Ramos (cell line): ENCODE measurements at regions not wholly inside any gene's neighbourhood (a gene's known extent, or its start where the extent isn't known, plus 50 kb on each side); places are given as distances from the start of the nearest gene placed in this dataset.
"Not testable (repeated sequence)": the region's sequence is repeated elsewhere in the genome, so short reads cannot be mapped to it uniquely, and the experiment has no call there.

Source experiments
- in situ Hi-C: fragments of 300-500 bp; cut with MboI; formaldehyde crosslinking; loops from one replicate; pipeline ENCODE4 v1.14.3; 2022; ENCODE audit warnings: low sequenced_read_pairs; ENCODE audit not compliant: unreplicated experiment

DNA sequence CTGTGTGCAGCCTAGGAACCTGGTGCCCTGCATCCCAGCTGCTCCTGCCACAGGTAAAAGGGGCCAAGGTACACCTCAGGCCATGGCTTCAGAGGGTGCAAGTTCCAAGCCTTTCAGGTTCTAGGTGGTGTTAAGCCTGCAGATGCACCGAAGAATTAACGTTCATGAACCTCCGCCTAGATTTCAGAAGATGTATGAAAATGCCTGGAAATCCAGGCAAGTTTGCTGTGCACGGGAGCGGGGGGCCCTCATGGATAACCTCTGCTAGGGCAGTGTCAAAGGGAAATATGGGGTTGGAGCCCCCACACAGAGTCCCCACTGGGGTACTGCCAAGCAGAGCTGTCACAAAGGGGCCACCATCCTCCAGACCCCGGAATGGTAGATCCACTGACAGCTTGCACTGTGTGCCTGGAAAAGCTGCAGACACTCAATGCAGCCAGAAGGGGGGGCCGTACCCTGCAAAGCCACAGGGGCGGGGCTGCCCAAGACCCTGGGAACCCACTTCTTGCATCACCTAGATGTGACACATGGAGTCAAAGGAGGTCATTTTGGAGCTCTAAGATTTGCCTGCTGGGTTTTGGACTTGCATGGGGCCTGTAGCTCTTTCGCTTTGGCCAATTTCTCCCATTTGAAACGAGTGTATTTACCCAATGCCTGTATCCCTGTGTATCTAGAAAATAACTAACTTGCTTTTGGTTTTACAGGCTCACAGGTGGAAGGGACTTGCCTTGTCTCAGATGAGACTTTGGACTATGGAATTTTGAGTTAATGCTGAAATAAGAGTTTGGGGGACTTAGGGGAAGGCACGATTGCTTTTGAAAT is 145.2 kb upstream of the C1QTNF3 start:
- in situ Hi-C loops, result not testable (repeated sequence)

DNA sequence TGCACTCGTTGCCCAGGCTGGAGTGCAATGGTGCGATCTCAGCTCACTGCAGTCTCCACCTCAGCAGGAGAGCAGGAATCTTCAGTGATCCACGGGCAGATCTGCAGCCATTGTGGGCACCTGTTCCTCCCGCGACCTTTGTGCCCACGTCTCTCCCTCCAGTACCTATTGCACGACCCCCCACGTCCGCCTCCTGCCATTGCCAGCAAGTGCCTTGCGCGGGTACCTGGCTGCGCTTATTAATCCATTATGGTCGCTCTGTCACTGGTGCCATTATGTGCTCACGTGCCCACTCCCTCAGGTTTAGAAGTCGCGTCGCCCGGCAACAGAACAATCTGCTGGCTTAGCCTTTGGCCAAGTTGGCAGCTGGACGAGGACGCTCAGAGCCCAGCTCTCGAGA is 146.2 kb upstream of the C1QTNF3 start:
- in situ Hi-C loops, result not testable (repeated sequence)

DNA sequence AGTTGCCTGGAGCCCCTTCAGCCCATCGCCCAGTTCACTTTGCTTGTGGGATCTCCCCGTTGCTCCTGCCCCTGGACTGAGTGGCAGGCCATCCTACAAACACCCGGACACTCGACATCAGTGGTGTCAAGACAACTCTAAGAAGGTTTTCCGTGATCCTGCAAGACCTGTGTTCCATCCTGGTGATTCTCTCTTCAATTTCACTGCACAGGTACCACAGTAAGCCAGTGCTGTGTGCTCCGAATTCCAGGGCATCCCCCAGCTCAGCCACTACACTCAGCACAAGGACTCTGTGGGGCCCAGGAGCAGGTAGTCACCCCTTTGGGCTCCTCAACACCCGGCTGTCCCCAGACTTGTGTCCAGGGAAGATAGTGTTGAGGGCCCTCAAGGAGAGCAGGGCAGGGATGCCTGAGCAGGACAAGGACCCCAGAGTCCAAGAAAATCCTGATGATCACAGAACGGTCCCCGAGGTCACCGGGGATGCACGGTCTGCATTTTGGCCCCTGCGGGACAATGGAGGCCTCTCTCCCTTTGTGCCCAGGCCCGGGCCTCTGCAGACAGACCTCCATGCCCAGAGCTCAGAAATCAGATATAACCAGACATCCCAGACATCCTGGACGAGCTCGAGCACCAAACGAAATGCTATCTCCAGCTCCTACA is 146.9 kb upstream of the C1QTNF3 start:
- in situ Hi-C loops, result loop anchor here (10.0 kb wide), 1 partner anchor 275 kb away; no protein-coding TSS in a partner anchor

DNA sequence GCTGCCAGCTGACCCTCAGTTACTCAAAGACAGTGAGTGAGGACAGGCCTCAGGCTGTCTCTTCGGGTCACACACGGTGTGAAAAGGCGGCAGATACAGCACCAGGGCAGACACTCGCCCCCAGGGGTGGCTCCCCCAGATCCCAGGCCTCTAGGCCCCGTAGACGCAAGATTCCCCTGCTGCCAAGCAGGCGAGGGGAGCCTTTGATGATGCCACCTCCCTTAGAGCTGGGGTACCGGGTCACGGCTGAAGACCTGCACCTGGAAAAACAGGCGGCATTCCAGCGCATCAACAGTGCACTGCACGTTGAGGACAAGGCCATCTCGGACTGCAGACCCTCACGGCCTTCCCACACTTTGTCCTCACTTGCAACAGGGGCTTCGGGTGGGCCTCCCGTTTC is 147.5 kb upstream of the C1QTNF3 start:
- in situ Hi-C loops, result loop anchor here (10.0 kb wide), 1 partner anchor 274 kb away; no protein-coding TSS in a partner anchor

DNA sequence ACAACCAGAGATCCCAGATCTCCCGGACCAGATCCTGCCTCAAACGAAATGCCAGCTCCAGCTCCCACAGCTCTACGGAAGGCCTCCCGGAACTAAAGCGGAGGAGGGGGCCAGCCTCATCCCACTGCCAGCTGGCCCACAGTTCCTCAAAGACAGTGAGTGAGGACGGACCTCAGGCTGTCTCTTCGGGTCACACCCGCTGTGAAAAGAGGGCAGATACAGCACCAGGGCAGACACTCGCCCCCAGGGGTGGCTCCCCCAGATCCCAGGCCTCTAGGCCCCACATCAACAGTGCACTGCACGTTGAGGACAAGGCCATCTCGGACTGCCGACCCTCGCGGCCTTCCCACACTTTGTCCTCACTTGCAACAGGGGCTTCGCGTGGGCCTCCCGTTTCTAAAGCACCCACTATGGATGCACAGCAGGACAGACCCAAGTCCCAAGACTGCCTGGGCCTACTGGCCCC is 148.3 kb upstream of the C1QTNF3 start:
- in situ Hi-C loops, result loop anchor here (10.0 kb wide), 1 partner anchor 273 kb away; no protein-coding TSS in a partner anchor

DNA sequence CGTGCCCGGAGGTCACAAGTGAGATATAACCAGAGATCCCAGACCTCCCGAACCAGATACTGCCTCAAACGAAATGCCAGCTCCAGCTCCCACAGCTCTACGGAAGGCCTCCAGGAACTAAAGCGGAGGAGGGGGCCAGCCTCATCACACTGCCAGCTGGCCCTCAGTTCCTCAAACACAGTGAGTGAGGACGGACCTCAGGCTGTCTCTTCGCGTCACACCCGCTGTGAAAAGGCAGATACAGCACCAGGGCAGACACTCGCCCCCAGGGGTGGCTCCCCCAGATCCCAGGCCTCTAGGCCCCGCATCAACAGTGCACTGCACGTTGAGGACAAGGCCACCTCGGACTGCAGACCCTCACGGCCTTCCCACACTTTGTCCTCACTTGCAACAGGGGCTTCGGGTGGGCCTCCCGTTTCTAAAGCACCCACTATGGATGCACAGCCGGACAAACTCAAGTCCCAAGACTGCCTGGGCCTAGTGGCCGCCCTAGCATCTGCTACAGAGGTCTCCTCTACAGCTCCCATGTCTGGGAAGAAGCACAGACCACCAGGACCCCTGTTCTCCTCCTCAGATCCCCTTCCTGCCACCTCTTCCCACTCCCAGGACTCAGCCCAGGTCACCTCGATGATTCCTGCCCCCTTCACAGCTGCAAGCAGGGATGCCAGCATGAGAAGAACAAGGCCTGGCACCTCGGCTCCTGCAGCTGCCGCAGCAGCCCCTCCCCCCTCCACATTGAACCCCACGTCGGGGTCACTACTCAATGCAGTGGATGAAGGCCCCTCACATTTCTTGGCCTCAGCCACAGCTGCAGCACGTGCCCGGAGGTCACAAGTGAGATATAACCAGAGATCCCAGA is 149.3 kb upstream of the C1QTNF3 start:
- in situ Hi-C loops, result loop anchor here (10.0 kb wide), 1 partner anchor 273 kb away; no protein-coding TSS in a partner anchor

DNA sequence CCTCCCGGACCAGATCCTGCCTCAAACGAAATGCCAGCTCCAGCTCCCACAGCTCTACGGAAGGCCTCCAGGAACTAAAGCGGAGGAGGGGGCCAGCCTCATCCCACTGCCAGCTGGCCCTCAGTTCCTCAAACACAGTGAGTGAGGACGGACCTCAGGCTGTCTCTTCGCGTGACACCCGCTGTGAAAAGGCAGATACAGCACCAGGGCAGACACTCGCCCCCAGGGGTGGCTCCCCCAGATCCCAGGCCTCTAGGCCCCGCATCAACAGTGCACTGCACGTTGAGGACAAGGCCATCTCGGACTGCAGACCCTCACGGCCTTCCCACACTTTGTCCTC is 149.9 kb upstream of the C1QTNF3 start:
- in situ Hi-C loops, result loop anchor here (10.0 kb wide), 1 partner anchor 272 kb away; no protein-coding TSS in a partner anchor

DNA sequence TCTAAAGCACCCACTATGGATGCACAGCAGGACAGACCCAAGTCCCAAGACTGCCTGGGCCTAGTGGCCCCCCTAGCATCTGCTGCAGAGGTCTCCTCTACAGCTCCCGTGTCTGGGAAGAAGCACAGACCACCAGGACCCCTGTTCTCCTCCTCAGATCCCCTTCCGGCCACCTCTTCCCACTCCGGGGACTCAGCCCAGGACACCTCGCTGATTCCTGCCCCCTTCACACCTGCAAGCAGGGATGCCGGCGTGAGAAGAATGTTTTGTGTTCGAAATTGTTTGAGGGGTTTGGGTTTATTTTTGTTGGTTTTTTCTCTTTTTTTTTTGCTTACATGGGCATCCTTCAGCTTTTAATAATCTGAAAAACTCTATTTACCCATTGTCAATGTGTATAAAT is 150.3 kb upstream of the C1QTNF3 start:
- in situ Hi-C loops, result loop anchor here (10.0 kb wide), 1 partner anchor 272 kb away; no protein-coding TSS in a partner anchor

DNA sequence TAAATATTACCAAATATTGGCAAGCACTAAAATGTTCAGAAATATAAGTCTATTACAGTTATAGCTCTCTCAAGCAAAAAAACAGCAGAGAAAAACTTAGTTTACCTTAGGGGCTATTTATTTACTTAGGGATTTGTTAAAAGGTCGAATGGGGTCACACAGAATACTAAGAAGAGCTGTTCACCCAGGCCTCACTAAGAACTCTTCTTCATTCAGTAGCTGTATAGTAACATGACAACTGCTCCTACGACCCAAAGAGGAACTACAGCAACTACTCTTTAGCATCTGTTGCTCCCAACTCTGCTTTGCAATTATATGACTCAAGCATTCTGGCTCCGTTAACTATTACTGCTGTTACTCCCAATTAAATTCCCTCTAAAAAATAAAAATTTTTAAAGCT is 150.8 kb upstream of the C1QTNF3 start:
- in situ Hi-C loops, result loop anchor here (10.0 kb wide), 1 partner anchor 271 kb away; no protein-coding TSS in a partner anchor

DNA sequence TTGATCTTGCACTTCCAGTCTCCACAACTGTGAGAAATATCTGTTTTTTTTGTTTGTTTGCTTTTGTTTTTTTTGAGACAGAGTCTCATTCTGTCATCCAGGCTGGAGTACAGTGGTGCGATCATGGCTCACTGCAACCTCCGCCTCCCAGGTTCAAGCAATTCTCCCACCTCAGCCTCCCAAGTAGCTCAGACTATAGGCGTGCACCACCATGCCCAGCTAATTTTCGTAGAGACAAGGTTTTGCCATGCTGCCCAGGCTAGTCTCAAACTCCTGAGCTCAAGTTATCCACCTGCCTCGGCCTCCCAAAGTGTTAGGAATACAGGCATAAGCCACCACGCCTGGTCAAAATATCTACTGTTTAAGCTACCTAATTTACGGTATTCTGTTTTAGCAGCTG is 153.1 kb upstream of the C1QTNF3 start:
- in situ Hi-C loops, result loop anchor here (10.0 kb wide), 1 partner anchor 269 kb away; no protein-coding TSS in a partner anchor

DNA sequence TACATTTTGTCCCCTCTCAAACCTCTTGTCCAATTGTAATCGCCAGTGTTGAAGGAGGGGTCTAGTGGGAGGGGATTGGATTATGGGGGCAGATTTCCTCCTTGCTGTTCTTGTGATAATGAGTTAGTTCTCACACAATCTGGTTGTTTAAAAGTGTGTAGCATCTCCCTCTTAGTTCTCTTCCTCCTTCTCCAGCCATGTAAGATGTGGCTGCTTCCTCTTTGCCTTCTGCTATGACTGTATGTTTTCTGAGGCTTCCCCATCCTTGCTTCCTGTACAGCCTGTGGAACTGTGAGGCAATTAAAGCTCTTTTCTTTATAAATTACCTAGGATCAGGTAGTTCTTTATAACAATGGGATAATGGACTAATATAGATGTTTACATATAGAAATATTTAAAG is 162.3 kb upstream of the C1QTNF3 start:
- in situ Hi-C loops, result not testable (repeated sequence)

DNA sequence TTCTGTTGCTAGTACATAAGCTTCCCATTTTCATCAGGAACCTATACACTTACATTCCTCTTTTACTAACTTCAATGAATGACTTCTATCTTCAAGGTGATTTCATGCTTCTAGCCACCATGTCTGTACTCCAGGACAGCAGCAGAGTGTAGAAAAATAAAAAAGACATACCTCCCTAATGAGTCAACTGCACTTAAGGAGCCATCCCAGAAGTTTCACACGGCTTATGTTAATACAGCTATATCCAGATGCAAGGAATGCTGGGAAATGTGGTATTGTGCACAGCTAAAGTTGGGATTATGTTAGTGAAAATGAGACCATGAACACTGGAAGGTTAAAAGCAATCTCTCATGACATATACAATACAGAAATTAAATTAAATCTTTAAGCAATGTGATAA is 174.4 kb upstream of the C1QTNF3 start:
- in situ Hi-C loops, result not testable (repeated sequence)

DNA sequence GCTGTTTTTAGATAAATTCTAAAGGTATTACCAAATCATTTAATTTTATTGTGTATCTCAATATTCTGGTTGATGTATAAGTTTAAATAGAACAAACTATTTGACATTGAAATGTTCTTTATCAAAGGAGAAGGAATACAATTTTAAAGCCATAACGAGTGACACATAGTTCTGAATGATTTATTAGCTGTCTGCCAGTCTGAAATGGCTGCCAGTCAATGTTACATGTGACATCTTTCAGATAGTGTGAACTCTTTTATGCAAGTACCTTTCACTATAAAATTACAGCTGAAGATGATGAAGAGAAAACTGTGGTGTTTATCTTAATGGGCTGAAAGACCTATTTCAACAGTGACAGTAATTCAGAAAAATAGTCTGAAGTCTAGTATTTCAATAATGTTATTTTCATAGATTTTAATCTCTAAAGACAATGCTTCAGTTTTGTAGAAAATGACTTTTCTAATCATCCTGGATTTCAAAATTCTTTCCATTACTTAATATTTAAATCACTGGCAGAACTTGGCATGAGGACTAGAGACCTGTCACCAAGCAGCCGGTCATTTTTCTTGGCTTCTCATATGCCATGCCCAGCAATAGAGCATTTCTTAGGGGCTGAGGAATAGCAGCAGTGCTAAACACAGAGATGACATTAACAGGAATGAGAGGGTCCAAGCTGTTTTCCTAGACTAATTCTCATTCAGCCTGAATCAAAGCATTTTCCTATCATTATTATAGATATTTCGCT is 178.5 kb upstream of the C1QTNF3 start:
- in situ Hi-C loops, result not testable (repeated sequence)

DNA sequence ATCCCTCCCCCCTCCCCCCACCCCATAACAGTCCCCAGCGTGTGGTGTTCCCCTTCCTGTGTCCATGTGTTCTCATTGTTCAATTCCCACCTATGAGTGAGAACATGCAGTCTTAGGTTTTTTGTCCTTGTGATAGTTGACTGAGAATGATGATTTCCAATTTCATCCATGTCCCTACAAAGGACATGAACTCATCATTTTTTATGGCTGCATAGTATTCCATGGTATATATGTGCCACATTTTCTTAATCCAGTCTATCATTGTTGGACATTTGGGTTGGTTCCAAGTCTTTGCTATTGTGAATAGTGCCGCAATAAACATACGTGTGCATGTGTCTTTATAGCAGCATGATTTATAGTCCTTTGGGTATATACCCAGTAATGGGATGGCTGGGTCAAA is 180.1 kb upstream of the C1QTNF3 start:
- in situ Hi-C loops, result not testable (repeated sequence)

DNA sequence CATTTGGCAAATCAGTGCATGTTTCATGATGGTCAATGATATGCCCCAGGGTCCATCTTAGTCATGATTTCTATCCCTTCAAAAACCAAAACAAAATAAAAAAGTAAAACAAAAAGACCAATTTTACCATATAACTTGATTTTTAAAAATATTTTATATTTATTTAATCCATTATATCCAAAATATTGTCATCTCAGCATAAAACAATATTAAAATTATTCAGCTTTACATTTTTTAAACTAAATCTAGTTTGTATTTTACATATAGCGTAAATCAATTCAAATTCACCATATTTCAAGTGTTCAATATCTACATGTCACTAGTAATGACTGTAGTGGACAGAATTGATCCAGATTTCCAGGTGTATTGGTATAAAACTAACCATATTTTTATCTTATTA is 187.4 kb upstream of the C1QTNF3 start:
- in situ Hi-C loops, result not testable (repeated sequence)

DNA sequence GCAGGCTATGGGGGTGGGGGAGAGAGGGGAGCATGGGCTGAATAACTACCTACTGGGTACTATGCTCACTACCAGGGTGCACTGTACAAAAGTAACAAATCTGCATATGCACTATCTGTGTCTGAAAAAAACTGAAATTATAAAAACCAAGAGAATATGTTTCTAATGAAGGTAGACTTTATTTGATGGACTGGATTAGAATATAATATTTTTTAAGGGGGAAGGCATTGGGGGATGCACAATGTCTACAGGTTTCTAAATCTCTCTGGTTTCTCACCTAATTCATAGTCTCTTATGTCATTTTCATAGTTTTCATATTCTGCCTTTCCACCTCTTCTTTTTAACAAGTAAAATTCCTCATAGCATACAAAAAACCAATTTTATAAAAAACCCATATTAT is 200.8 kb upstream of the C1QTNF3 start:
- in situ Hi-C loops, result not testable (repeated sequence)

DNA sequence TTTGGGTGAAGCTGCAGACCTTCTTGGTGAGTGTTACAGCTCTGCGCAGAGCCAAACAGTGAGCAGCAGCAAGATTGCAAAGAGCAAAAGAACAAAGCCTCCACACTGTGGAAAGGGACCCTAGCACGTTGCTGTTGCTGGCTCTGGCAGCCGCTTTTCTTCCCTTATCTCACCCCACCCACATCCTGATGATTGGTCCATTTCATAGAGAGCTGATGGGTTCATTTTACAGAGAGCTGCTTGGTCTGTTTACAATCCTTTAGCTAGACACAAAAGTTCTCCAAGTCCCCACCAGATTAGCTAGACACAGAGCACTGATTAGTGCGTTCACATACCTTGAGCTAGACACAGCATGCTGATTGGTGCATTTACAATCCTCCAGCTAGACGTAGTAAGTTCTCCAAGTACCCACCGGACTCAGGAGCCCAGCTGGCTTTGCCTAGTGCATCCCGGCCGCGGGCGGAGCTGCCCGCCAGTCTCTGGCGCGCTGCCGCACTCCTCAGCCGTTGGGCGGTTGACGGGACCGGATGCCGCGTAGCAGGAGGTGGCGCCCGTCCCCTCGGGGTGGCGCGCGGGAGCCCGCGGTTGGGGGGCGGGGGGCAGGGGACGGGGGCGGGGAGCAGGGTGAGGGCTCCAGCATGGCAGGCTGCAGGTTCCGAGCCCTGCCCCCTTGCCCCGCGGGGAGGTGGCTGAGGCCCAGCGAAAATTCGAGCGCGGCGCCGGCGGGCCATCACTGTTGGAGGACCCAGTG is 201.4 kb upstream of the C1QTNF3 start:
- in situ Hi-C loops, result not testable (repeated sequence)

DNA sequence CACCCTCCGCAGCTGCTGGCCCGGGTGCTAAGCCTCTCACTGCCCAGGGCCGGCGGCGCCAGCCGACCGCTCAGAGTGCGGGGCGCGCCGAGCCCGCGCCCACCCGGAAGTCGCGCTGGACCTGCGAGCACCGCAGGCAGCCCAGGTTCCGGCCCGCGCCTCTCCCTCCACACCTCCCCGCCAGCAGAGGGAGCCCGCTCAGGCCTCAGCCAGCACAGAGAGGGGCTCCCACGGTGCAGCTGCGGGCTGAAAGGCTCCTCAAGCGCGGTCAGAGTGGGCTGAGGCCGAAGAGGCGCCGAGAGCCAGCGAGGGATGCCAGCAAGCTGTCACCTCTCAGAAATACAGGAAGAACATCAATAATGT is 202.0 kb upstream of the C1QTNF3 start:
- in situ Hi-C loops, result not testable (repeated sequence)

DNA sequence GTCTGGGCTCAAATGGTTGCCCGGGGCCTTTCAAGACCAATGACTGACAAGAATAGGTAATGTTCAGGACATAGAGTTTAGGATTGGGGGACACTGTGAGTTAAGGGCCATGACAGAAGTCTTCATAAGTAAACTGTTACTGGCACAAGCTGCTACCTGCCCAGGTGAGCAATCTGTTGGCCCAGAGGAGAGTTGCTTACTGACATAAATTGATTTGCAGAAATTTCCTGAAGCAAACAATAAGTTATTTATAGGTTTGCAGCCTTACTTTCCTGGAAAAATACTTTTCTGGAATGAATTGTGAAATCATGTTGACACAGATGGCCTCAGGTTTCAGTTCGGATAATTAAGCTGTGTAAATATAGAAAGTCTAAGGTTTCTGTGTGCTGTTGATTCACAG is 202.8 kb upstream of the C1QTNF3 start:
- in situ Hi-C loops, result not testable (repeated sequence)
